ENCODE measurements at regions not wholly inside any gene's neighbourhood (a gene's known extent, or its start where the extent isn't known, plus 50 kb on each side); places are given as distances from the start of the nearest gene placed in this dataset.

DNA sequence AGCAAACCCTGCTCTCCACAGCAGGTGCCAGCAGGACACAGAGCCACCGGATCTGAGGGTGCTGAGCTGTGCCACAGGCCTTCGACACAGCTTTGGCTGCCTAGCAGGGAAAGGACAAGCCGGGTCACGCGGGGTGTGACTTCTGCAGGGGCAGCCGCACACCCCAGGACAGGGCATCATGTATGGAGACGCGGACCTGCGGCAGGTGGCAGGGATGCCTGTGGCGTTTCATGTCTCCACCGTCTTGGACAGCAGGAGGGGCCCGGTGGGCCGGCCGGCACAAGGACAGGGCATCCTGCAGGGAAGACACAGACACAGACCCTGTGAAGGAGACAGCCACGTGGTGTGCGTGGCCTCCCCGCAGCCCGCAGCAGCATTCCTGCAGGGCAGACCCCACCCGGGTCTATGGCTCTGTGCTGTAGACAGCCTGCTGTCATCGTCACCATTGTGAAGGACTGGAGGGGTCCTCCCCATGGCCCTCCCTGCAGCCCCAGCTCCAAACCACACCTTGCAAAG lies 109.2 kb downstream of the PDGFA start:
- no peak for TF ChIP-seq CTCF (IDR thresholded peaks at IDR 0.05)
- TF ChIP-seq POLR2A (IDR thresholded peaks at IDR 0.05) = no peak
